Neural cell (in vitro differentiated cells): ENCODE measurements at regions not wholly inside any gene's neighbourhood (a gene's known extent, or its start where the extent isn't known, plus 50 kb on each side); places are given as distances from the start of the nearest gene placed in this dataset.

ENCODE experiments used
- H2AFZ ChIP-seq: fragments of 200-600, 300-800 bp; sonication (generic), shearing (Covaris generic); 2 replicates; pipeline ENCODE4 v1.6.0; 2014; ENCODE audit warnings: low read depth, mild to moderate bottlenecking, antibody characterized with exemption, low read length, moderate library complexity
- H3F3A ChIP-seq: fragments of 200-600 bp; shearing (Covaris generic); 2 replicates; pipeline ENCODE4 v1.6.1; 2016; ENCODE audit warnings: mild to moderate bottlenecking, moderate library complexity, mixed read lengths, antibody characterized with exemption, low read length; ENCODE audit not compliant: insufficient read depth, poor library complexity, severe bottlenecking
- H3K27ac ChIP-seq: fragments of 200-600, 300-800 bp; sonication (generic), shearing (Covaris generic); 2 replicates; pipeline ENCODE4 v1.5.1; 2014; ENCODE audit warnings: mild to moderate bottlenecking, low read length, moderate library complexity
- H3K27me3 ChIP-seq: fragments of 300-800, 200-600 bp; sonication (generic), shearing (Covaris generic); 2 replicates; pipeline ENCODE4 v1.6.0; 2014; ENCODE audit warnings: mild to moderate bottlenecking, low read depth, low read length, moderate library complexity; ENCODE audit not compliant: insufficient read depth
- H3K36me3 ChIP-seq: fragments of 300-800, 200-600 bp; sonication (generic), shearing (Covaris generic); 2 replicates; pipeline ENCODE4 v1.5.1; 2014; ENCODE audit warnings: mild to moderate bottlenecking, antibody characterized with exemption, low read length, moderate library complexity; ENCODE audit not compliant: insufficient read depth
- H3K4me2 ChIP-seq: fragments of 300-800, 200-600 bp; sonication (generic), shearing (Covaris generic); 2 replicates; pipeline ENCODE4 v1.6.0; 2014; ENCODE audit warnings: mild to moderate bottlenecking, low read length
- H3K4me3 ChIP-seq: fragments of 300-800, 200-600 bp; sonication (generic), shearing (Covaris generic); 2 replicates; pipeline ENCODE4 v1.5.1; 2014; ENCODE audit warnings: mild to moderate bottlenecking, low read length, moderate library complexity
- H3K79me2 ChIP-seq: fragments of 200-600 bp; shearing (Covaris generic); replicated peaks from 2 replicates; pipeline ENCODE4 v1.6.0; 2014; ENCODE audit warnings: mild to moderate bottlenecking, low read length, moderate library complexity; ENCODE audit not compliant: insufficient read depth
- H3K9ac ChIP-seq: fragments of 300-800, 200-600 bp; sonication (generic), shearing (Covaris generic); 2 replicates; pipeline ENCODE4 v1.6.1; 2016; ENCODE audit warnings: mild to moderate bottlenecking, low read length, mixed read lengths
- H3K9me2 ChIP-seq: fragments of 200-600 bp; shearing (Covaris generic); 2 replicates; pipeline ENCODE4 v1.6.1; 2016; ENCODE audit warnings: mild to moderate bottlenecking, low read length, mixed read lengths; ENCODE audit not compliant: insufficient read depth
- H3K9me3 ChIP-seq: fragments of 200-600, 300-800 bp; sonication (generic), shearing (Covaris generic); 2 replicates; pipeline ENCODE4 v1.6.1; 2016; ENCODE audit warnings: mild to moderate bottlenecking, mixed run types, low read length, moderate library complexity, mixed read lengths
- H4K20me1 ChIP-seq: fragments of 200-600 bp; shearing (Covaris generic); 2 replicates; pipeline ENCODE4 v1.6.1; 2016; ENCODE audit warnings: mild to moderate bottlenecking, mixed run types; ENCODE audit not compliant: insufficient read depth
- EP300 ChIP-seq: fragments of 450-650 bp; conservative IDR thresholded peaks from 2 replicates; pipeline ENCODE4 v1.6.1; 2014; ENCODE audit warnings: antibody characterized with exemption, mild to moderate bottlenecking, moderate library complexity; ENCODE audit not compliant: poor library complexity, severe bottlenecking
- EZH2 ChIP-seq: fragments of 200-600, 300-800 bp; shearing (Covaris generic), sonication (generic); IDR thresholded peaks from 2 replicates; pipeline ENCODE4 v1.6.1; 2014; ENCODE audit warnings: antibody characterized with exemption, low read length, borderline replicate concordance, mild to moderate bottlenecking; ENCODE audit not compliant: insufficient read depth, poor library complexity, severe bottlenecking
- MXI1 ChIP-seq: fragments of 450-650 bp; conservative IDR thresholded peaks from 2 replicates; pipeline ENCODE4 v1.6.1; 2014; ENCODE audit warnings: antibody characterized with exemption, mild to moderate bottlenecking; ENCODE audit not compliant: poor library complexity, severe bottlenecking
- POLR2AphosphoS5 ChIP-seq: IDR thresholded peaks from 2 replicates; pipeline ENCODE4 v1.6.1; 2012
- RAD21 ChIP-seq: fragments of 450-650 bp; conservative IDR thresholded peaks from 2 replicates; pipeline ENCODE4 v1.6.1; 2014; ENCODE audit warnings: antibody characterized with exemption, mild to moderate bottlenecking, moderate library complexity
- REST ChIP-seq: IDR thresholded peaks from 2 replicates; pipeline ENCODE4 v1.6.1; 2012; ENCODE audit warnings: borderline replicate concordance
- SMC3 ChIP-seq: fragments of 450-650 bp; conservative IDR thresholded peaks from 2 replicates; pipeline ENCODE4 v1.6.1; 2014; ENCODE audit warnings: antibody characterized with exemption, mild to moderate bottlenecking, moderate library complexity; ENCODE audit not compliant: poor library complexity
- TAF1 ChIP-seq: IDR thresholded peaks from 2 replicates; pipeline ENCODE4 v1.6.1; 2012; ENCODE audit warnings: low read depth
- TF ChIP-seq, protein P1 (sequence below): fragments of 450-650 bp; IDR thresholded peaks from 2 replicates; pipeline ENCODE4 v1.5.1; 2014; ENCODE audit warnings: antibody characterized with exemption, mild to moderate bottlenecking, moderate library complexity; ENCODE audit not compliant: poor library complexity, severe bottlenecking

- H2AFZ ChIP-seq: no peak overlapping the region
- H3K9me3 ChIP-seq: no peaks in the 10 kb centered on the region
- no peak overlapping the region for H3K4me2 ChIP-seq
- no peak overlapping the region for H3K4me3 ChIP-seq
- H3K27me3 ChIP-seq: no peaks in the 10 kb centered on the region
- H4K20me1 ChIP-seq: no peaks in the 10 kb centered on the region
- H3K9ac ChIP-seq: no peak overlapping the region
- no peak overlapping the region for H3K27ac ChIP-seq
- H3F3A ChIP-seq: no peaks in the 10 kb centered on the region
- no peaks in the 10 kb centered on the region for H3K36me3 ChIP-seq
- H3K79me2 ChIP-seq: no peaks in the 10 kb centered on the region
- TF ChIP-seq, protein P1, sequence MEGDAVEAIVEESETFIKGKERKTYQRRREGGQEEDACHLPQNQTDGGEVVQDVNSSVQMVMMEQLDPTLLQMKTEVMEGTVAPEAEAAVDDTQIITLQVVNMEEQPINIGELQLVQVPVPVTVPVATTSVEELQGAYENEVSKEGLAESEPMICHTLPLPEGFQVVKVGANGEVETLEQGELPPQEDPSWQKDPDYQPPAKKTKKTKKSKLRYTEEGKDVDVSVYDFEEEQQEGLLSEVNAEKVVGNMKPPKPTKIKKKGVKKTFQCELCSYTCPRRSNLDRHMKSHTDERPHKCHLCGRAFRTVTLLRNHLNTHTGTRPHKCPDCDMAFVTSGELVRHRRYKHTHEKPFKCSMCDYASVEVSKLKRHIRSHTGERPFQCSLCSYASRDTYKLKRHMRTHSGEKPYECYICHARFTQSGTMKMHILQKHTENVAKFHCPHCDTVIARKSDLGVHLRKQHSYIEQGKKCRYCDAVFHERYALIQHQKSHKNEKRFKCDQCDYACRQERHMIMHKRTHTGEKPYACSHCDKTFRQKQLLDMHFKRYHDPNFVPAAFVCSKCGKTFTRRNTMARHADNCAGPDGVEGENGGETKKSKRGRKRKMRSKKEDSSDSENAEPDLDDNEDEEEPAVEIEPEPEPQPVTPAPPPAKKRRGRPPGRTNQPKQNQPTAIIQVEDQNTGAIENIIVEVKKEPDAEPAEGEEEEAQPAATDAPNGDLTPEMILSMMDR: no peak
- TF ChIP-seq POLR2AphosphoS5 (no peak), SMC3 (no peak), EP300 (no peak), EZH2 (no peak), TAF1 (no peak), RAD21 (no peak), REST (no peak), MXI1 (no peak)
- H3K9me2 ChIP-seq: no peaks in the 10 kb centered on the region
Observed at GRCh38 chr9:11003836-11004235, 391.0 kb upstream of the PTPRD start.

GRCh38 chr9:11011696-11012095 is 398.9 kb upstream of the PTPRD start:
- Histone ChIP-seq H3K27ac (no peak overlapping the region), H3K27me3 (no peaks in the 10 kb centered on the region), H4K20me1 (no peaks in the 10 kb centered on the region), H3K4me3 (no peak overlapping the region), H3K79me2 (no peaks in the 10 kb centered on the region), H2AFZ (no peak overlapping the region), H3K4me2 (no peak overlapping the region), H3K36me3 (no peaks in the 10 kb centered on the region), H3K9me2 (no peaks in the 10 kb centered on the region), H3K9ac (no peak overlapping the region), H3K9me3 (no peaks in the 10 kb centered on the region), H3F3A (no peaks in the 10 kb centered on the region)
- TF ChIP-seq RAD21 (no peak), SMC3 (no peak), REST (no peak), MXI1 (no peak)
